PFSK-1 (cell line): ENCODE measurements at regions not wholly inside any gene's neighbourhood (a gene's known extent, or its start where the extent isn't known, plus 50 kb on each side); places are given as distances from the start of the nearest gene placed in this dataset.

ENCODE experiments used
- FOXP2 ChIP-seq: optimal IDR thresholded peaks from 2 replicates; pipeline ENCODE3; 2011; ENCODE audit warnings: borderline replicate concordance, control low read depth, inconsistent platforms; ENCODE audit not compliant: insufficient read depth; ENCODE audit errors: extremely low read length, extremely low read depth
- POLR2AphosphoS5 ChIP-seq: IDR thresholded peaks from 2 replicates; pipeline ENCODE4 v1.6.1; 2012; ENCODE audit warnings: low read depth, mild to moderate bottlenecking, control low read depth, low read length, moderate library complexity
- REST ChIP-seq, 2 experiments: IDR thresholded peaks; 2 replicates each; pipeline versions ENCODE4 v1.6.1 to v1.8.0; 2011 to 2012; ENCODE audit warnings: low read depth in 2 of 2, low read length in 2 of 2, control low read depth in 1 of 2, inconsistent platforms in 1 of 2, mild to moderate bottlenecking in 1 of 2, moderate library complexity in 1 of 2; ENCODE audit not compliant: insufficient read depth in 1 of 2
- SIN3A ChIP-seq: IDR thresholded peaks from 2 replicates; pipeline ENCODE4 v1.6.1; 2012; ENCODE audit warnings: mild to moderate bottlenecking, low read length, moderate library complexity, borderline replicate concordance; ENCODE audit not compliant: insufficient read depth
- TAF1 ChIP-seq: IDR thresholded peaks from 2 replicates; pipeline ENCODE4 v1.6.1; 2012; ENCODE audit warnings: low read length, control low read depth, borderline replicate concordance; ENCODE audit not compliant: insufficient read depth

GRCh38 chr3:110894574-110894973 is 177.0 kb upstream of the NECTIN3 start:
- no peak for TF ChIP-seq REST (IDR thresholded peaks at IDR 0.05; ENCODE audit: insufficient read depth in 1 of 2, low read depth in 2 of 2, low read length in 2 of 2)
- TF ChIP-seq FOXP2 = no peak
- no peak for TF ChIP-seq TAF1
- no peak for TF ChIP-seq SIN3A
- TF ChIP-seq POLR2AphosphoS5 = no peak

- TF ChIP-seq REST (IDR thresholded peaks at IDR 0.05; ENCODE audit: insufficient read depth in 1 of 2, low read depth in 2 of 2, low read length in 2 of 2) (no peak), SIN3A (no peak), POLR2AphosphoS5 (no peak), TAF1 (no peak)
Measured at GRCh38 chr3:110895054-110895453, 176.6 kb upstream of the NECTIN3 start.

- TF ChIP-seq POLR2AphosphoS5 (no peak), REST (IDR thresholded peaks at IDR 0.05; ENCODE audit: insufficient read depth in 1 of 2, low read depth in 2 of 2, low read length in 2 of 2) (no peak), SIN3A (no peak), FOXP2 (no peak), TAF1 (no peak)
Measured at GRCh38 chr3:110897046-110897445, 174.6 kb upstream of the NECTIN3 start.

- TF ChIP-seq SIN3A (no peak), POLR2AphosphoS5 (no peak), REST (IDR thresholded peaks at IDR 0.05; ENCODE audit: insufficient read depth in 1 of 2, low read depth in 2 of 2, low read length in 2 of 2) (no peak), TAF1 (no peak), FOXP2 (no peak)
Measured at GRCh38 chr3:110900576-110900975, 171.0 kb upstream of the NECTIN3 start.

GRCh38 chr3:110901536-110901935 is 170.1 kb upstream of the NECTIN3 start:
- no peak for TF ChIP-seq SIN3A
- TF ChIP-seq REST (IDR thresholded peaks at IDR 0.05; ENCODE audit: insufficient read depth in 1 of 2, low read depth in 2 of 2, low read length in 2 of 2) = no peak
- TF ChIP-seq TAF1 = no peak
- TF ChIP-seq FOXP2 = no peak
- TF ChIP-seq POLR2AphosphoS5 = no peak
